ENCODE measurements at regions not wholly inside any gene's neighbourhood (a gene's known extent, or its start where the extent isn't known, plus 50 kb on each side); places are given as distances from the start of the nearest gene placed in this dataset.

DNA sequence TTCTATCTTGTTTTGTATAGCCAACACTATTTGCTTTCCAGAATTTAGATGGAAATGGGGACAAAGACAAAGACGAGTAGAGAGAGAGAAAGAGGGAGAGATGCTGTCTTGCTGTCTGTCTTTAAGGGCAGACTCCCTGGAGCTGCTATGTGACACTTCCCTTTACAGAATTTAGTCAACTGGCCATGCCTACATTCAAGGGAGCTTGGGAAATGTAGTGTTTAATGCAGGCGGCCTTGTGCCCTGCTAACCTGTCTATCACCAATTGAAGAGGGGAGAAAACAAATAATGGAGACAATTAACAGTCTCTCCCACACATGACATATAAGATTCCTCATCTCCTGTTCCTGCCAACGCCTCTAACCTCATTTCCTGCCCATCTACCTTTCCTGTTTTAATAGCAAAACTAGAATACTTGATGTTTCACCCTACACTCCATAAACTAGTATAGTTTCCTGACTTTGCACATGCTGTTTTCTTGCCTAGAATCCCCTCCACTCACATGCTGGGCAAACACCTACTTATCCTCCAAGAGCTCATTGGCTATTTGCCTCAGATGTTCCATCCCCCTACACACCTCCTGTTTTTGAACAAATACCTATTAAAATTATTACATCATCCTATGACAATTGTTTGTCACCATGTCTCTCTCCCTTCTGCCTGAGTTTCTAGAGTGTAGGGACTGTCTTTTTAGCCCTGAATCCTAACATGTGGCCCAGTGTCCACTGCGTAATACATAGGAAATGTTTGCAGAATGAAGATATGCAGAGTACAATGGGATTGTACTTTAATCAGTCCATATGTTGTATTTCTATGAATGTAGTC is 117.2 kb downstream of the SLC25A24 start:
- no peak for DNase-seq (ENCODE audit: low spot score)

DNA sequence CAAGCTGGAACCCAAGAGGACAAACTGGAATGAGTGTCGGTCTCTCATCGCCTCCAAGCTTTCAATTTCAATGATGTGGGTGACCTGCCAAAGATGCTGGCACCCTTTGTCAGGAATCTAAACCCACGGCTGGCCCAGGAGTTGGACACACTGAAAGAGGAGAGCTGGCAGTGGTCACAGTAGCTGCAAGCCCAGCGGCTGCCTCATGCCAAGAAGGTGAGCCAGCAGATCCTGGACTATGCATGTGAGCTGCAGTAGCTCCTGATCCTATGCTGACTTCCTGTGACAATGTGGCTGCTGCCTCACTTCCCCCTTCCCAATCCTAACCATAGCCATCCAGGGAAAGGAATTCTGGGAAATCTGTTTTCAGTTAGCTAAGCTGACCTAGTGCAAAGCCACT is 117.0 kb upstream of the VAV3 start:
- DNase-seq (ENCODE audit: low spot score), result no peak

DNA sequence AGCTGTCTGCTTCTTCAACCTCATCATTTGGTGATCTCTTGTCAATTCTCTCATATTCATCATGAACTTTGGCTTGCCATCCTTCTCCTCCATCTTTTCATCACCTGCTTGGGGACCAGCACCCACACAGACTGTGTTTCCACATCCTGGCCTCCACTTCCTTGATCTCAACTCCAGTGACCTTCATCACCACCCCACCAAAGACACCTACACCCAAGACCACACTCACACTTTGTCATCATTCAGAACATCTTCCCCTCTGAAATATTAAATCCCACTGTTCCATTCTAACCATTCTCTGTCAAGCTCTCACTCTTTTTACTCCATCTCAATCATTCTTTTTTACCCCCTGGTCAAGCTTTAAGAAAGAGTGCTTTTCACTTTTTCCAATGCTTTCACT is 115.5 kb upstream of the VAV3 start:
- no peak for DNase-seq (ENCODE audit: low spot score)

DNA sequence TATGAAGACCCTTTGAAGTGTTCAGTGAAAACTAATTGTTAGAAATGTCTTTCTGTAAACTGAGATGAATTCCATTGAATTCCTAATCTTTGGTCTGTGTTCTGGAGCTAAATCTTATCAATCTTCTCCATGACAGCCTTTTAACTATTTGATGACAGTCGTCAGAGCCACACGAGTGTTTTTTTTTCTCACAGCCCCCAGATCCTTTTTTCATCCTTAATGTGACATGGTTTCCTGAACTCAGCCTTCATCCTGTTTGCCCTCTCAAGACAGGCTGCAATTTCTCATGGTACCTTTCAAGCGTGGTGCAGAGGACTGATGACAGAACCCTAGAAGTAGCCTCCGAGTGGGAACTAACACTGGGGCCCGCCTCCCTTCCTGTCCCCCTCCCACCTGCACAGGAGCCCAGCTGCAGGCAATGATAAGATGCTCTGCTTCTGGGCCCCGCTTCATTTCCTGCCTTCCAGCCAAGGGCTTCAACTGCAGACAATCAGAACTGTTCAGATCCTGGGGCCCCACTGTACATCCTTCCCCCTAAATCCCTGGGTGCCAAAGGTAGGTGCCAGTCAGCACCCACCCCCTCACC is 114.6 kb upstream of the VAV3 start:
- DNase-seq (ENCODE audit: low spot score), result no peak

DNA sequence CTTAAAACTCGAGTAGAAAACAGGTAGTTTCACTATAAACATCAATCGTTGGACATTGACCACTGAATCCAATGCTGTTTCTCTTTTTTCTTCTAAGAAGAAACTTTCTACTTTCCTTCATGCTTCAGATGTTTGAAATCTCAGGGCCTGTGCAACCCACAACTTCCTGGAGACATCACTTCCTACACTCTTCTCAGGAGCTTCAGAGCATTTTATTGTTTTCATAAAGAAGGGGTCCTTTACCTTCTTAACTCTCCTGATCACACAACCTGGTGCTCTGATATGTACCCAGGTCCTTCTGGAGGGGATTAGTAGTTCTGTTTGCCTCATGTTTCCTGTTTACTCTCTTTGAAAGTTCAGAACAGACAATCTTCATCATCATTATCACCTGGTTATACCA is 113.0 kb upstream of the VAV3 start:
- no peak for DNase-seq (ENCODE audit: low spot score)

DNA sequence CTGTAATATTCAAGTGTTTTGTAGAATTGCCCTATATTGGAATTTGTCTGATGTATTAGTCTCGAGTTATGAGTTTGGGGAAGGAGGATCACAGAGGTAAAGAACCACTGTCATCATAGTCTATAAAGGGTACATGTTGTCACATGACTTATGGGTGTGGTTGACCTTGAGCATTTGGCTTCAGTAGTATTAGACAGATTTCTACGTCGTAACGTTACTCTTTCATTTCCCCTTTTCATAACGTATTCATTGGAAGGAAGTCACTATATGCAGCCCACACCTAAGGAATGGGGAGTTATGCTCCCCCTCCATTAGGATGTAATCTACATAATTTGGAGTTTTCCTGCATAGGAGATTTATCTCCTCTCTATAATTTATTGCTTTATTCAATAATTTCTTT is 110.1 kb upstream of the VAV3 start:
- DNase-seq (ENCODE audit: low spot score), result no peak

DNA sequence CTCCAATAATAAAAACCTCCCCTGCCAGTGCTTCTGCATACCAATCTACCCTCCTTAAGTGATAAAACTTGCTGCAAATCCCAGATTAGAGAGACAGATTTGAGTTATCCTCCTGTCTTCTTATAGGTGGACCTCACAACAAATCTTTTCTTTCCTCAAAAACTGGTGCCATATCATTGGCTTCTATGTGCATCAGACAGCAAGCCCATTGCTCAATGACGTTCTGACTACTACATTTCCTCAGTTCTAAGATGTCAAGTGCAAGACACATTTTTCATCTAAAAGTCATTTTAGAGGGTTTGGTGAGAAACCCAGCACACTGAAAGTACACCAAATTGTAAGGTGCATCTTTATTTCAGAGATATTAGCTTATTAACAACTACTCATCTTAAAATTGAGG is 107.8 kb upstream of the VAV3 start:
- DNase-seq (ENCODE audit: low spot score), result no peak

DNA sequence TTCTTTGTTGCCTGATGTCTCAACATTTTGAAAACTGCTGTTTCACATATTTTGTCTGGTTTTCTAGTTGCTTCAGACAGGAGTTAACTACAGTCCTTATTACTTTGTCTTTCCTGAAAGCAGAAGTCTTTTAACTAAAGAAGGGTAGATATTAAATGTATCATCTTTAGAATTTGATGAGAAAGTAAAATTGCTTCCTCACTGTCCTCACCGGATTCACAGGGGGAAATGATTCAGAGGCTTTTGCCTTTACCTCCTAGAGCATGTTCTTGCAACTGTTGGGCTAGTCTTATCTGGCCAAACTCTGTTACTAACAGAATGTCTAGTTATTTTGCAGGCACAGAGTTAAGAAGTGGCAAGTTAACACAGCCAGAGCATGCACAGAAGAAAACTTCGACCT is 107.2 kb upstream of the VAV3 start:
- DNase-seq (ENCODE audit: low spot score), result no peak

DNA sequence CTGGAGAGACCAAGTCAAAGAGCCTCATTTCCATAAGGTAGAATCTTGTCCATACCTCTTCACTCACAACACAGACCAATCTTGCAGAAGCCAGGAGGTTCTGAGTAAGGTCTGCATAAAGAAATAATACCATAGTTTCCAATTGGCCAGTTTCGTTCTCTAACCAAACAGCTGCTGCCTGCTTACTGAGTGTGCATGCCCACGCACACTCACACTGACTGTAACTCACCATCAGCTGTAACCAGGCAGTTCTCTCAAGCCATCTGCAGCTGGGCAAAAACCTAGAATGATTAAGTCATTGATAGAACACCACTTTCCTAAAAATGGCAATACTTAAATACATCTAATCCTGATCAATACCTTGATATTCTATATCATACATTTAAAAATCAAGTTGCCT is 106.6 kb upstream of the VAV3 start:
- no peak for DNase-seq (ENCODE audit: low spot score)

DNA sequence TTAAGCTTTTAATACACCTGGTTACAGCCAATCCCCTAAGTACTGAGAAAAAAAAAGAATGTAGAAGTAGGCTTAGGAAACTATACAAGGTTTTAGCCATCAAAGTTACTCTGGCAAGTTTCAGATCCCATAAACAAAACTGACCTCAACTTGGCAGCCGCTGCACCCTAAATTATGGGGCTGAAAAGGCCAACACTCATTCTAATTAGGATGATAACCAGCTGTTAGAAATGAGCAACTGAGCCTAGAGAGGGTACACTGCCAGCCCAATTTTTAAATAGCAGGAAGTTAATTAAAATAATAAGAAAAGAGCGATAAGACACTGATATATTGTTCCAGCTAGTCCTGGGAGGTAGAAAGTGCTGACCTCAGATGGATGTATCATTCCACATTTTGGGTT is 105.7 kb upstream of the VAV3 start:
- no peak for DNase-seq (ENCODE audit: low spot score)

DNA sequence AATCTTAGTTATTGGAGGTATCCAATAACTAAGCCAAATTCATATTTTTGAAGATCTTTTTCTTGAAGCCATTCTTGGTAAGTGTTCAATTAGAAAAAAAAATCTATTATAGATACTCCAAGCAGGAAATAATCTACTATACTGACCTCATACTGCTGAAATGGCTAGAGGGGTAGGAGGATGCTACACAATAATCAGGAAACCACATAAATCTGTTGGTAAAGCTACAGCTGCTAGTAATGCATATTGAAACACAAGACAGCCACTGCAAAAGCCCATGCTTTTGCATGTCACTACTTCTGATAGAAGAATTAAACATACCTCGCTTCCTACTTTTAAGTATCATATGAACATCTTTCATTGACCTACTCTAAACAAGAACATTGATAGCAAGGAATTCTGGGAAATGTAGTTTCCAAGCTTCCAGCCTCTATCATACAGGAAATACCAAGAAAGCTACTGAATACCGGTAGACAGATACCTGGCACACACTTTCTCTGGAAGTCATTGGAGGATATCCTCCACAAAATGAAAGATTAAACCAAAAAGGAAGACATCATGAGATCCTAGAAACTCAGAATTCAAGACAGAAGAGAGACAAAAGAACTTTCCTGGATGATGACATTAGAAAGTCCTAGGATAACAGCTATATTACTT is 103.0 kb upstream of the VAV3 start:
- DNase-seq (ENCODE audit: low spot score), result no peak

DNA sequence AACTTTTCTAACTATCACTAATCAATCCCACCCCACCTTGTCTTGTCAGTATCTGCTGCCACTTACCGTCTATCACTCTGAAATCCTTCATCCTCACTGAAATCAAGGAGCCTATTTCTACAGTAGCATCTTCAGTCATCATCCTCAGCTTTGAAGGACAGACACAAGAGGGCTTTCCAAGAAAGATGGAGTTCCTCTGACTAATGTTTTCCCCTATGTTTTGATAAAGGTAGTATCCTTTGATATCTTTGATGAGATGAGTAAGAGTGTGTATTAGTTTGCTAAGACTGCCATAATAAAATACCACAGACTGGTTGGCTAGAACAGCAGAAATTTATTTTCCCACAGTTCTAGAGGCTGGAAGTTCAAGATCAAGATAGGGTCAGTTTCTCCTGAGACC is 101.8 kb upstream of the VAV3 start:
- DNase-seq (ENCODE audit: low spot score), result no peak

DNA sequence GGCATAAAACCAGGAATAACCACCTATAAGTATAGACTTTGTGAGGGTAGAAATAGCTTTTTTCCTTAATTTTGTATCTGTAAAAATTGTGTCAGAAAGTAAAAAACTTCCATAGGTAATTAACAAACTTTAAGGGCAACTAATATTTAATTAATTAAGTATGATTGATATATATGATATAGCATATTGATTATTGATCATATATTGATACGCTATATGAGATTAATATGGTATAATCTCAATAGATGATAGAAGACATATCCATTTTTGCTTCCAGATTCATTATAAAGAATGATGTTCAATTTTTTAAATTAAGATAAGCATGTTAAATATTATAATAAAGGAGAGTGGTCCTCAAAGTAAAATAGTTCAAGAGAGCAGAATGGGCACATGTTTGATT is 99.3 kb upstream of the VAV3 start:
- no peak for DNase-seq (ENCODE audit: low spot score)

DNA sequence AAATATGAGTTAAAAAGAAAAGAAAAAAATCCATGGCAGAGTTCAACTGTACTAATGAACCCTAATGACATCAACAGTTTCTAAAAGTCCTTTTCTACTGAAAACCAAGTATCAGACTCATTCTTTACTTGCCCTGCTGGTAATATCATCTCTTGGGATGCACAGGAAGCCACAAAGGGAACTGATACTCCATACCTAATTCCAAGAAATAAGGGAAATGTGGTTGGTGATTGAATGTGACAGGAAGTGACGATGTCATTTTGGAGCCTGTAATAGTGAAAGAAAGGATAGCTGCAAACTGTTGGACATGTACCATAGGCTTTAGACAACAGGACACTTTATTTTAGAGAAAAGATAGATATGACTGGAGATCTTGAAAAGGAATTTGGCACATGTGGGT is 98.7 kb upstream of the VAV3 start:
- DNase-seq (ENCODE audit: low spot score), result no peak

DNA sequence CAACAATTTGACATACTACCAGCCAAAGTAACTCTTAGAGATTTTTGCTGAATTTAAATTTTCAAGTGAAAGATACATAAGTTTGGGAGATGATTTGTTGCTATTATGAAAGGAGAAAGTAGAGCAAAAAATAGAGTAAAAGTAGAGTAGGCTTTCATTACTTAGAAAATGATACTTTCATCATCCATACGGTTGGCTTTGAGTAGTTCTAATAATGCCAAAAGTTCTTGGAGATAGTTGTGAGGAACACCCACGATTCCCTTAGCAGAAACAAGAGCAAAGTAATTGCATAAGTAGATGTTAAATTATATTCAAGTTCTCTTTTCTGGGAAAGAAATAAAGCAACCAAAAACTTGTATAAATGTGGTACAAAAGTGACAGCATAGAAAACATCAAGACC is 95.0 kb upstream of the VAV3 start:
- no peak for DNase-seq (ENCODE audit: low spot score)

DNA sequence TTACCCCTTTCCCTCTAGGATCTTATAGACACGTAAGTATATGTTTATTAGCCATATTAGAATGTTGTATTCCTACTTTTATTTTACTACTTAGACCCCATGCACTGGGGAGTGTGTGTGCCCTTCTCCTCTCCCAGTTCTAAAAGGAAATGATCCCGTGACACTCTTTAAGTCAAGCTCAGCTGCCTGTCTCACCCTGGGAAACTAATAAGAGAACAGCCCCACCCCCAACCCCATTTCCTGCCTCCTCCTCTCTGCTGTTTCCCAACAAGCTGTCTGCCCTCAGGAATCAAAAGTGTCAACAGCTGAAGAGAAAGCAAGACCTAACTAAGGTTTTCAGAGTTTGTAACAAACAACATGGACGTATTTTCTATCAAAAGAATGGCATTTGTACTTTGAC is 92.6 kb upstream of the VAV3 start:
- DNase-seq (ENCODE audit: low spot score), result no peak

DNA sequence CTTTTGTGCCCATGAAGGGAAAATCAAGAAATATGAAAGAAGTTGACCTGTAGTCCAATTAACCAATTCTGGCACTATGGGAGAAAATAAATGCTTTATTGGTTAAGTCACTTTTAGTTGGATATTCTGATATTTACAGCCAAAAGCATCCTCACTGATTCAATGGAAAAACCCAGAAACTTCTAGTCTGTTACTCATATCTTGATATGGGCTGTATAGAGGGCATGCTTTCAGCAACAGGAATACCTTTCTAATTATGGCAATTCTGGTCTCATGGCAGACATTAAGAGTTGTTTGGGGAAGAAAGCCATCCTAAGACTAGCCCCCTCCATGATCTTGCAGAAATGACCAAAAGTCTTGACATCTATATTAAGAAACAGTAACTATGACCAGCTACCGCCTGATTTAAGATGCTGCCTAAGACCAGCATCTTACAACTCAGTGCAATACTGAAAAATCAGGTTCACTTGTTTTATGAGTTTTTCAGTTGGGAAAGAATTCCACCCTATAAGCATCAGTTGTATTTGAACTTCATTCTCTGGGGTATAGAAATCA is 91.5 kb upstream of the VAV3 start:
- DNase-seq (ENCODE audit: low spot score), result no peak

DNA sequence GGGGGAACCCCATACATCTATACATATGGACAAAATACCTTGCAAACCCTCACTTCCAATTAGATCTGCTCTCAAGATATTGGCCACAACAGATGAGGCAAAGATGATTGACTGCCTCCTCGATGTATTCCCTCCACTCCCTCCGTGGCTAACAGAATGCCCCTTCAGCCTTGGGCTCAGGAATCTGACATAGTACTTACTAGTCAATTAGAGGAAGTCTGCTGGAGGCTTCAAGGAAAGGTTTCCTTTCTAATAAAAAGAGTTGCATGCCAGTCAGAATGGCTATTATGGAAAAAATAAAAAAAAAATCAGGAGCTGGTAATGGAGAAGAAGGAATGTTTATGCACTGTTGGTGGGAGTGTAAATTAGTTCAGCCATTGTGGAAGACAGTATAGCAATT is 90.4 kb upstream of the VAV3 start:
- no peak for DNase-seq (ENCODE audit: low spot score)

DNA sequence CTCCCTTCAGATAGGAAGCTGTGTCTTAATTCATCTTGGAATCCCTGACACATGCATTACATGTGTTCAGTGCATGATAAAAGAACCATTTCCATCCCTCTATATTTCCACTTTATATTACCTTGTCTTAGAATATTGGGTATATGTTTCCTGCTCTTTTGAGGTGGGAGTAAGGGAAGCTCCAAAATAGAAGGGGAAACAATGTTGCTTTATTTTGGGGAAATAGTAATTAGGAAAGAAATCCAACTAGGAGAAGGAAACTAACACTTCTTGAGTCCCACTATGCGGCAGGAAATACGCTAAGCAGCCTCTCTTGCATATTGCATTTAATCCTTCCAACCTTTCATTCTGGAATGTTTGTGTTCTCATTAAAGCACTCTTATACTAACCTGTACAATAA is 89.4 kb upstream of the VAV3 start:
- DNase-seq (ENCODE audit: low spot score), result no peak

DNA sequence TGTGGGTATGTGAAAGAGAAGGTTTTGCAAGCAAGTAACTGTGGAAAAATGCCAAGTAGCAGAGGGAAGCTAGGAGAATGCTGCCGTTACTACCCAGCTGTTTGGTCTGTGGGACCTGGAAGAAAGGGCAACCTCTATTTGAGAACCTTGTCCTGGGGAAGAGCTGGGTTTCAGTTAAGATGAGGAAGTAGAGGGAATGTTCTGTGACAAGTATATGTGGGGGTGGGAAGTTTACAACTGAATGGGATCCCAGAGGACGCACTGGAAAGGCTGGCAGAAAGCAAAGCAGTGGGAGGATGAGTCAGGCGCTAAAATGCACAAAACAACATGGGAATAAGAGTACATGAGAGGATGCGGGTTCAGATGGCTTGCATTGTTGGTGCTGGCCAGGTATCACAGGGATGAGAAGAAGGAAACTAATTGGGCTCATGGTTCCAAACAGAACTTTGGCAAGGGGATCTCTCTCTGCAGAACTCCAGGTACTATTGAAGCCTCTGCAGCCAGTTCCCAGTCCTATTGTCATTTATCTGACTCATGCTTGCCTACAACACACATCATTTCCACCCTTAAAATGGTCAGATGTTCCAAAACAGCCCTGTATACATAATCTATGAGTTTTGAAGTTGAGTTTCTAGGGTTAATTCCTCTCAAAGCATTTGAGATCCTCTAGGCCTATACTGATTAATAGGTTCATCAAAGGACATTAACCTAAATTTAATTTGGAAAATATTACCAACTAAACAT is 88.5 kb upstream of the VAV3 start:
- no peak for DNase-seq (ENCODE audit: low spot score)

DNA sequence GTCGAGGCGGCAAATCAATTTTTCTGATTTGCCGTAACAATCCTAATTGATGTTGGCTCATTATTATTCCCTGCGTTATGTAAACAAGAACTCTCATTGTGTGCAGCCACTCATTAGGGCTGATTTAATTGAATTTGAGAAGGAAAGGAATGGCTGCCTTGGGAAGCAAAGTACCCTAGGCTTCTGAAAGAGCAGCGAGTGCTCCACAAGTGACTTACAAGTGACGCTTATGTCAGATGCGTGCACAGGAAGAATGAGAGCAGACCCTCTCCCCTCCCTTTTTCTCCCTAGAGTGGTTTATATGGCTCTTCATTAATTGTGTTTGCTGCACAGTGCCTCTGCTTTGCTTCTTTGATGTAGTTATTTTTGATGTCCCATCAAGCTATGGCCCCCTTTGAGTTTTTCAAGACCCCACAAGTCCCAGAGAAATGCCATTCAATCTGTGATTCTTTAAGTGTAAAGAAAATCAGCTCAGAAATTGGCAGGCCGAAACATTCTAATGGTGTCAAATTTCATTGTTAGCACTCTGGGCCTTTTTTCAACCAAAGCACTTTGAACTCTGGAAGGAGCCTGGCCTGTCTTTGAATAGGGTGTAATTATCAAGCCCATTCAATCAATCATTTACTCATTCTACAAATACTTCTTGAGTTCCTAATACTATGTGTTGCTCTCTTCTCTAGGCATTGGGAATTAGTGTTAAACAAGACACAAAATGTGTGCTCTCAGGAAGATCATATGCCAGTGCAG is 86.8 kb upstream of the VAV3 start:
- DNase-seq (ENCODE audit: low spot score), result no peak
